ENCODE measurements at regions not wholly inside any gene's neighbourhood (a gene's known extent, or its start where the extent isn't known, plus 50 kb on each side); places are given as distances from the start of the nearest gene placed in this dataset.

DNA sequence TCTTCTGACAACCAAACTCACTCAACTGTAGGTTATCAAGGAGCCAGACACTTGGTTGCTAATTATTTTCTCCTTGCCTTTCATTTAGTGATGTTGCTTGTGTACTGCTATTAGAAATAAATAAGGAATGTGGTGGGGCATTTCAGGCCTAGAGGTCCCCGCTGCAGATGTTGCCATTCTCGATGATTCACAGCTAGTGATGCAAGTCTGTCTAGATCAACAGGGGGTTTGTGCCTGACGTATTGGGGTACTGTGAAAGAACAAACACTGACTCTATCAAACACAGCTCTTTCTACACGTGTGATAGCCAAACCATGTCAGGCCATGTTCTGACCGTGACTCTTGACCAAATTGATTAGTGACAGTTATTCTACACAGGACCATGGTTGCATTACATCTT, 144.7 kb downstream of the OSTF1 start:
- TF ChIP-seq, protein P1, sequence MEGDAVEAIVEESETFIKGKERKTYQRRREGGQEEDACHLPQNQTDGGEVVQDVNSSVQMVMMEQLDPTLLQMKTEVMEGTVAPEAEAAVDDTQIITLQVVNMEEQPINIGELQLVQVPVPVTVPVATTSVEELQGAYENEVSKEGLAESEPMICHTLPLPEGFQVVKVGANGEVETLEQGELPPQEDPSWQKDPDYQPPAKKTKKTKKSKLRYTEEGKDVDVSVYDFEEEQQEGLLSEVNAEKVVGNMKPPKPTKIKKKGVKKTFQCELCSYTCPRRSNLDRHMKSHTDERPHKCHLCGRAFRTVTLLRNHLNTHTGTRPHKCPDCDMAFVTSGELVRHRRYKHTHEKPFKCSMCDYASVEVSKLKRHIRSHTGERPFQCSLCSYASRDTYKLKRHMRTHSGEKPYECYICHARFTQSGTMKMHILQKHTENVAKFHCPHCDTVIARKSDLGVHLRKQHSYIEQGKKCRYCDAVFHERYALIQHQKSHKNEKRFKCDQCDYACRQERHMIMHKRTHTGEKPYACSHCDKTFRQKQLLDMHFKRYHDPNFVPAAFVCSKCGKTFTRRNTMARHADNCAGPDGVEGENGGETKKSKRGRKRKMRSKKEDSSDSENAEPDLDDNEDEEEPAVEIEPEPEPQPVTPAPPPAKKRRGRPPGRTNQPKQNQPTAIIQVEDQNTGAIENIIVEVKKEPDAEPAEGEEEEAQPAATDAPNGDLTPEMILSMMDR (IDR thresholded peaks at IDR 0.05) = no peak
- TF ChIP-seq, protein P2, sequence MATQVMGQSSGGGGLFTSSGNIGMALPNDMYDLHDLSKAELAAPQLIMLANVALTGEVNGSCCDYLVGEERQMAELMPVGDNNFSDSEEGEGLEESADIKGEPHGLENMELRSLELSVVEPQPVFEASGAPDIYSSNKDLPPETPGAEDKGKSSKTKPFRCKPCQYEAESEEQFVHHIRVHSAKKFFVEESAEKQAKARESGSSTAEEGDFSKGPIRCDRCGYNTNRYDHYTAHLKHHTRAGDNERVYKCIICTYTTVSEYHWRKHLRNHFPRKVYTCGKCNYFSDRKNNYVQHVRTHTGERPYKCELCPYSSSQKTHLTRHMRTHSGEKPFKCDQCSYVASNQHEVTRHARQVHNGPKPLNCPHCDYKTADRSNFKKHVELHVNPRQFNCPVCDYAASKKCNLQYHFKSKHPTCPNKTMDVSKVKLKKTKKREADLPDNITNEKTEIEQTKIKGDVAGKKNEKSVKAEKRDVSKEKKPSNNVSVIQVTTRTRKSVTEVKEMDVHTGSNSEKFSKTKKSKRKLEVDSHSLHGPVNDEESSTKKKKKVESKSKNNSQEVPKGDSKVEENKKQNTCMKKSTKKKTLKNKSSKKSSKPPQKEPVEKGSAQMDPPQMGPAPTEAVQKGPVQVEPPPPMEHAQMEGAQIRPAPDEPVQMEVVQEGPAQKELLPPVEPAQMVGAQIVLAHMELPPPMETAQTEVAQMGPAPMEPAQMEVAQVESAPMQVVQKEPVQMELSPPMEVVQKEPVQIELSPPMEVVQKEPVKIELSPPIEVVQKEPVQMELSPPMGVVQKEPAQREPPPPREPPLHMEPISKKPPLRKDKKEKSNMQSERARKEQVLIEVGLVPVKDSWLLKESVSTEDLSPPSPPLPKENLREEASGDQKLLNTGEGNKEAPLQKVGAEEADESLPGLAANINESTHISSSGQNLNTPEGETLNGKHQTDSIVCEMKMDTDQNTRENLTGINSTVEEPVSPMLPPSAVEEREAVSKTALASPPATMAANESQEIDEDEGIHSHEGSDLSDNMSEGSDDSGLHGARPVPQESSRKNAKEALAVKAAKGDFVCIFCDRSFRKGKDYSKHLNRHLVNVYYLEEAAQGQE (IDR thresholded peaks at IDR 0.05; ENCODE audit: insufficient read depth in 1 of 2, low read depth in 2 of 2, low read length in 1 of 2) = no peak
